Neural cell (in vitro differentiated cells): ENCODE measurements at regions not wholly inside any gene's neighbourhood (a gene's known extent, or its start where the extent isn't known, plus 50 kb on each side); places are given as distances from the start of the nearest gene placed in this dataset.

ENCODE experiments used
- EP300 ChIP-seq: fragments of 450-650 bp; conservative IDR thresholded peaks from 2 replicates; pipeline ENCODE4 v1.6.1; 2014; ENCODE audit warnings: antibody characterized with exemption, mild to moderate bottlenecking, moderate library complexity; ENCODE audit not compliant: poor library complexity, severe bottlenecking
- EZH2 ChIP-seq: fragments of 200-600, 300-800 bp; shearing (Covaris generic), sonication (generic); IDR thresholded peaks from 2 replicates; pipeline ENCODE4 v1.6.1; 2014; ENCODE audit warnings: antibody characterized with exemption, low read length, borderline replicate concordance, mild to moderate bottlenecking; ENCODE audit not compliant: insufficient read depth, poor library complexity, severe bottlenecking
- MXI1 ChIP-seq: fragments of 450-650 bp; conservative IDR thresholded peaks from 2 replicates; pipeline ENCODE4 v1.6.1; 2014; ENCODE audit warnings: antibody characterized with exemption, mild to moderate bottlenecking; ENCODE audit not compliant: poor library complexity, severe bottlenecking
- POLR2AphosphoS5 ChIP-seq: IDR thresholded peaks from 2 replicates; pipeline ENCODE4 v1.6.1; 2012
- RAD21 ChIP-seq: fragments of 450-650 bp; conservative IDR thresholded peaks from 2 replicates; pipeline ENCODE4 v1.6.1; 2014; ENCODE audit warnings: antibody characterized with exemption, mild to moderate bottlenecking, moderate library complexity
- SMC3 ChIP-seq: fragments of 450-650 bp; conservative IDR thresholded peaks from 2 replicates; pipeline ENCODE4 v1.6.1; 2014; ENCODE audit warnings: antibody characterized with exemption, mild to moderate bottlenecking, moderate library complexity; ENCODE audit not compliant: poor library complexity
- TAF1 ChIP-seq: IDR thresholded peaks from 2 replicates; pipeline ENCODE4 v1.6.1; 2012; ENCODE audit warnings: low read depth
- TF ChIP-seq, protein P1 (sequence below): fragments of 450-650 bp; IDR thresholded peaks from 2 replicates; pipeline ENCODE4 v1.5.1; 2014; ENCODE audit warnings: antibody characterized with exemption, mild to moderate bottlenecking, moderate library complexity; ENCODE audit not compliant: poor library complexity, severe bottlenecking
- TF ChIP-seq, protein P2 (sequence below): IDR thresholded peaks from 2 replicates; pipeline ENCODE4 v1.6.1; 2012; ENCODE audit warnings: borderline replicate concordance

DNA sequence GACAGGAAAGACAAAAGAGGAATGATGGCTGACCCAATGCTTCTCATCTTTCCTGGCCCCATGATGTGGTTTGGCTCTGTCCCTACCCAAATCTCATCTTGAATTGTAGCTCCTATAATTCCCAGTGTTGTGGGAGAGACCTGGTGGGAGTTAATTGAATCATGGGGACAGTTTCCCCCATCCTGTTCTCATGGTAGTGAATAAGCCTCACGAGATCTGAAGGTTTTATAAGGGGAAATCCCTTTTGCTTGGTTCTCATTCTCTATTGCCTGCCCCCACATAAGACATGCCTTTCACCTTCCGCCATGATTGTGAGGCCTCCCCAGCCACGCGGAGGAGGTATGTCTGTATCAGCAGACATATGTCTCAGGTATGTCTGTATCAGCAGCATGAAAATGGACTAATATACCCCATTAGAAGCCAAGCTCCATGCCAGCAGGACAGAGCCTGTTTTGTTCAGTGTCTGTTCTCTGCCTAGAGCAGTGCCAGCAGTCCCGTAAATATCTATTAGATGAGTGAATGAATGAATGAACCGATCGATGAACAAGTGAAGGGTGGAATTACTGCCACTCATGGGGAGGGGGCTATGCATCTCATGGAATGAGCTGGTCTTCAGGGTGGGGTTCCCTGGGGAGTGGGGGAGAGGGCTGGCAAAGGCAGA lies 304.4 kb downstream of the SOX9 start:
- no peak for TF ChIP-seq POLR2AphosphoS5
- no peak for TF ChIP-seq EP300
- TF ChIP-seq, protein P1, sequence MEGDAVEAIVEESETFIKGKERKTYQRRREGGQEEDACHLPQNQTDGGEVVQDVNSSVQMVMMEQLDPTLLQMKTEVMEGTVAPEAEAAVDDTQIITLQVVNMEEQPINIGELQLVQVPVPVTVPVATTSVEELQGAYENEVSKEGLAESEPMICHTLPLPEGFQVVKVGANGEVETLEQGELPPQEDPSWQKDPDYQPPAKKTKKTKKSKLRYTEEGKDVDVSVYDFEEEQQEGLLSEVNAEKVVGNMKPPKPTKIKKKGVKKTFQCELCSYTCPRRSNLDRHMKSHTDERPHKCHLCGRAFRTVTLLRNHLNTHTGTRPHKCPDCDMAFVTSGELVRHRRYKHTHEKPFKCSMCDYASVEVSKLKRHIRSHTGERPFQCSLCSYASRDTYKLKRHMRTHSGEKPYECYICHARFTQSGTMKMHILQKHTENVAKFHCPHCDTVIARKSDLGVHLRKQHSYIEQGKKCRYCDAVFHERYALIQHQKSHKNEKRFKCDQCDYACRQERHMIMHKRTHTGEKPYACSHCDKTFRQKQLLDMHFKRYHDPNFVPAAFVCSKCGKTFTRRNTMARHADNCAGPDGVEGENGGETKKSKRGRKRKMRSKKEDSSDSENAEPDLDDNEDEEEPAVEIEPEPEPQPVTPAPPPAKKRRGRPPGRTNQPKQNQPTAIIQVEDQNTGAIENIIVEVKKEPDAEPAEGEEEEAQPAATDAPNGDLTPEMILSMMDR: no peak
- no peak for TF ChIP-seq EZH2
- TF ChIP-seq RAD21: no peak
- no peak for TF ChIP-seq TAF1
- no peak for TF ChIP-seq SMC3
- no peak for TF ChIP-seq MXI1
- TF ChIP-seq, protein P2, sequence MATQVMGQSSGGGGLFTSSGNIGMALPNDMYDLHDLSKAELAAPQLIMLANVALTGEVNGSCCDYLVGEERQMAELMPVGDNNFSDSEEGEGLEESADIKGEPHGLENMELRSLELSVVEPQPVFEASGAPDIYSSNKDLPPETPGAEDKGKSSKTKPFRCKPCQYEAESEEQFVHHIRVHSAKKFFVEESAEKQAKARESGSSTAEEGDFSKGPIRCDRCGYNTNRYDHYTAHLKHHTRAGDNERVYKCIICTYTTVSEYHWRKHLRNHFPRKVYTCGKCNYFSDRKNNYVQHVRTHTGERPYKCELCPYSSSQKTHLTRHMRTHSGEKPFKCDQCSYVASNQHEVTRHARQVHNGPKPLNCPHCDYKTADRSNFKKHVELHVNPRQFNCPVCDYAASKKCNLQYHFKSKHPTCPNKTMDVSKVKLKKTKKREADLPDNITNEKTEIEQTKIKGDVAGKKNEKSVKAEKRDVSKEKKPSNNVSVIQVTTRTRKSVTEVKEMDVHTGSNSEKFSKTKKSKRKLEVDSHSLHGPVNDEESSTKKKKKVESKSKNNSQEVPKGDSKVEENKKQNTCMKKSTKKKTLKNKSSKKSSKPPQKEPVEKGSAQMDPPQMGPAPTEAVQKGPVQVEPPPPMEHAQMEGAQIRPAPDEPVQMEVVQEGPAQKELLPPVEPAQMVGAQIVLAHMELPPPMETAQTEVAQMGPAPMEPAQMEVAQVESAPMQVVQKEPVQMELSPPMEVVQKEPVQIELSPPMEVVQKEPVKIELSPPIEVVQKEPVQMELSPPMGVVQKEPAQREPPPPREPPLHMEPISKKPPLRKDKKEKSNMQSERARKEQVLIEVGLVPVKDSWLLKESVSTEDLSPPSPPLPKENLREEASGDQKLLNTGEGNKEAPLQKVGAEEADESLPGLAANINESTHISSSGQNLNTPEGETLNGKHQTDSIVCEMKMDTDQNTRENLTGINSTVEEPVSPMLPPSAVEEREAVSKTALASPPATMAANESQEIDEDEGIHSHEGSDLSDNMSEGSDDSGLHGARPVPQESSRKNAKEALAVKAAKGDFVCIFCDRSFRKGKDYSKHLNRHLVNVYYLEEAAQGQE: no peak
